ENCODE measurements at regions not wholly inside any gene's neighbourhood (a gene's known extent, or its start where the extent isn't known, plus 50 kb on each side); places are given as distances from the start of the nearest gene placed in this dataset.

DNA sequence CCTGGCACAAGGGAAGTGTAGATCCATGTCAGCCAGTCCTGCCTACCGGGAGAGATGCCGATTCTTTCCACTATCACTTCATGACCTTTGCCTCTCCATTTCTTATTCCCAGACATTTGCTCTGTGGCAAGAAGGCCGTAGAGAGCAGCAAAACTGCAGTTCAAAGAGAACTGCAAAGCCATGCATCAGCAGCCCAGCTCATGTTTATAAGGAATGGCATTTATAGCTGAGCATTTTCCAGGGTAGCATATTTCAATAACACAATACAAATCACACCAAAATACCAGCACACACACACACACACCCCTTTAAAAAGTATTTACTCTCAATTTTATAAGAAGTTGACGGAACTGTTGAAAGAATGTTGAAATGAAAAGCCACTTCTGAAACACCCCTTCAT is 126.7 kb upstream of the EGFLAM start:
- H3K4me3 ChIP-seq (ENCODE audit: low read length): no peak overlapping the region
- H3K79me2 ChIP-seq (ENCODE audit: control insufficient read depth, low read length): no peaks in the 10 kb centered on the region
- no peaks in the 10 kb centered on the region for H3K4me1 ChIP-seq (ENCODE audit: control insufficient read depth, low read length)
- no peaks in the 10 kb centered on the region for H4K20me1 ChIP-seq (ENCODE audit: control insufficient read depth, insufficient read depth, low read depth, low read length)
- TF ChIP-seq, protein P1, sequence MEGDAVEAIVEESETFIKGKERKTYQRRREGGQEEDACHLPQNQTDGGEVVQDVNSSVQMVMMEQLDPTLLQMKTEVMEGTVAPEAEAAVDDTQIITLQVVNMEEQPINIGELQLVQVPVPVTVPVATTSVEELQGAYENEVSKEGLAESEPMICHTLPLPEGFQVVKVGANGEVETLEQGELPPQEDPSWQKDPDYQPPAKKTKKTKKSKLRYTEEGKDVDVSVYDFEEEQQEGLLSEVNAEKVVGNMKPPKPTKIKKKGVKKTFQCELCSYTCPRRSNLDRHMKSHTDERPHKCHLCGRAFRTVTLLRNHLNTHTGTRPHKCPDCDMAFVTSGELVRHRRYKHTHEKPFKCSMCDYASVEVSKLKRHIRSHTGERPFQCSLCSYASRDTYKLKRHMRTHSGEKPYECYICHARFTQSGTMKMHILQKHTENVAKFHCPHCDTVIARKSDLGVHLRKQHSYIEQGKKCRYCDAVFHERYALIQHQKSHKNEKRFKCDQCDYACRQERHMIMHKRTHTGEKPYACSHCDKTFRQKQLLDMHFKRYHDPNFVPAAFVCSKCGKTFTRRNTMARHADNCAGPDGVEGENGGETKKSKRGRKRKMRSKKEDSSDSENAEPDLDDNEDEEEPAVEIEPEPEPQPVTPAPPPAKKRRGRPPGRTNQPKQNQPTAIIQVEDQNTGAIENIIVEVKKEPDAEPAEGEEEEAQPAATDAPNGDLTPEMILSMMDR (IDR thresholded peaks at IDR 0.05; ENCODE audit: low read depth, low read length, poor library complexity, severe bottlenecking): no peak
- no peak for TF ChIP-seq EZH2phosphoT487 (IDR thresholded peaks at IDR 0.05; ENCODE audit: borderline replicate concordance, low read length)
- H3F3A ChIP-seq (ENCODE audit: control insufficient read depth, insufficient read depth): no peaks in the 10 kb centered on the region
- H3K9me3 ChIP-seq (ENCODE audit: control insufficient read depth, insufficient read depth, low read length): no peaks in the 10 kb centered on the region
- no peaks in the 10 kb centered on the region for H3K9me2 ChIP-seq (replicated peaks; ENCODE audit: control insufficient read depth, low read length)
- no peak overlapping the region for H3K27ac ChIP-seq (ENCODE audit: low read depth, low read length)
- H3K36me3 ChIP-seq (ENCODE audit: control insufficient read depth, low read length): no peaks in the 10 kb centered on the region
- no peak overlapping the region for H3K4me2 ChIP-seq (ENCODE audit: low read length)
- no peaks in the 10 kb centered on the region; the same call in 1 of the 2 replicates for H3K27me3 ChIP-seq (ENCODE audit: control insufficient read depth, low read length)

DNA sequence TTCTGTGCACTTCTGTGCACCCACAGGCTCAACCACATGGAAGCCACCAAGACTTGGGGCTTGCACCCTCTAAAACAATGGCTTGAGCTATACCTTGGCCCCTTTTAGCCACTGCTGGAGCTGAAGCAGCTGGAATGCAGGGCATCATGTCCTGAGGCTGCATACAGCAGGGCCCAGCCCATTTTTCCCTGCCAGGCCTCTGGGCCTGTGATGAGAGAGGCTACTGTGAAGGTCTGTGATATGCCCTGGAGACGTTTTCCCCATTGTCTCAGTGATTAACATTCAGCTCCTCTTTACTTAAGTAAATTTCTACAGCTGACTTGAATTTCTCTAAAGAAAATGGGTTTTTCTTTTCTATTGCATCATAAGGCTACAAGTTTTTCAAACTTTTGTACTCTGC is 134.0 kb upstream of the EGFLAM start:
- H3K4me3 ChIP-seq (ENCODE audit: low read length): no peak overlapping the region
- no peaks in the 10 kb centered on the region for H3K79me2 ChIP-seq (ENCODE audit: control insufficient read depth, low read length)
- H3K9me3 ChIP-seq (ENCODE audit: control insufficient read depth, insufficient read depth, low read length): no peaks in the 10 kb centered on the region
- H4K20me1 ChIP-seq (ENCODE audit: control insufficient read depth, insufficient read depth, low read depth, low read length): no peaks in the 10 kb centered on the region
- no peaks in the 10 kb centered on the region for H3K9me2 ChIP-seq (replicated peaks; ENCODE audit: control insufficient read depth, low read length)
- H3F3A ChIP-seq (ENCODE audit: control insufficient read depth, insufficient read depth): no peaks in the 10 kb centered on the region
- H3K27ac ChIP-seq (ENCODE audit: low read depth, low read length): no peak overlapping the region
- TF ChIP-seq, protein P1 (IDR thresholded peaks at IDR 0.05; ENCODE audit: low read depth, low read length, poor library complexity, severe bottlenecking): no peak
- no peak for TF ChIP-seq EZH2phosphoT487 (IDR thresholded peaks at IDR 0.05; ENCODE audit: borderline replicate concordance, low read length)
- H3K4me1 ChIP-seq (ENCODE audit: control insufficient read depth, low read length): no peaks in the 10 kb centered on the region
- no peaks in the 10 kb centered on the region; the same call in 1 of the 2 replicates for H3K27me3 ChIP-seq (ENCODE audit: control insufficient read depth, low read length)
- H3K36me3 ChIP-seq (ENCODE audit: control insufficient read depth, low read length): no peaks in the 10 kb centered on the region
- H3K4me2 ChIP-seq (ENCODE audit: low read length): no peak overlapping the region

DNA sequence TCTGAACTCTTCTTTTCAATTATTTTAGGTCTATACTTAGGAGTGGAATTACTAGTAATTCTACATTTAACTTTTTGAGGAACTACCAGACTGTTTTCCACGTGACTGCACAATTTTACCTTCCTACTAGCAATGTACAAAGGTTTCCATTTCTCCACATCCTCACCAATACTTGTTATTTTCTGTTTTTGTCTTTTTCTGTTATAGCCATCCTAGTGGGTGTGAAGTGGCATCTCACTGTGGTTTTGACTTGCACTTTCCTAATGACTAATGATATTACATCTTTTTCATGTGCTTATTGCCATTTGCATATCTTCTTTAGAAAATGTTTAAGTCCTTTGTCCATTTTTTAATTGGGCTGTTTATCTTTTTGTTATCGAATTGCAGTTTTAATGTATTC is 136.9 kb upstream of the EGFLAM start:
- Histone ChIP-seq H3K9me3 (ENCODE audit: control insufficient read depth, insufficient read depth, low read length) (no peaks in the 10 kb centered on the region), H3K4me2 (ENCODE audit: low read length) (no peak overlapping the region), H3K4me3 (ENCODE audit: low read length) (no peak overlapping the region), H3K4me1 (ENCODE audit: control insufficient read depth, low read length) (no peaks in the 10 kb centered on the region), H3K27me3 (ENCODE audit: control insufficient read depth, low read length) (peaks cover 3% of the 10 kb centered on the region; the same call in 1 of the 2 replicates), H3K36me3 (ENCODE audit: control insufficient read depth, low read length) (no peaks in the 10 kb centered on the region), H3K79me2 (ENCODE audit: control insufficient read depth, low read length) (no peaks in the 10 kb centered on the region), H4K20me1 (ENCODE audit: control insufficient read depth, insufficient read depth, low read depth, low read length) (no peaks in the 10 kb centered on the region), H3F3A (ENCODE audit: control insufficient read depth, insufficient read depth) (no peaks in the 10 kb centered on the region), H3K27ac (ENCODE audit: low read depth, low read length) (no peak overlapping the region), H3K9me2 (replicated peaks; ENCODE audit: control insufficient read depth, low read length) (no peaks in the 10 kb centered on the region)
- no peak for TF ChIP-seq EZH2phosphoT487 (IDR thresholded peaks at IDR 0.05; ENCODE audit: borderline replicate concordance, low read length)
- TF ChIP-seq, protein P1 (IDR thresholded peaks at IDR 0.05; ENCODE audit: low read depth, low read length, poor library complexity, severe bottlenecking): no peak

All from DOHH2 (cell line).